IPS-18a (cell line): ENCODE measurements at regions not wholly inside any gene's neighbourhood (a gene's known extent, or its start where the extent isn't known, plus 50 kb on each side); places are given as distances from the start of the nearest gene placed in this dataset.

Experiments used
- H3K27ac ChIP-seq: one replicate; pipeline ENCODE4 v1.5.1; 2013; ENCODE audit warnings: low read length
- H3K27me3 ChIP-seq: one replicate; pipeline ENCODE4 v1.6.1; 2013; ENCODE audit warnings: mild to moderate bottlenecking, low read length; ENCODE audit not compliant: control insufficient read depth, insufficient read depth
- H3K36me3 ChIP-seq: one replicate; pipeline ENCODE4 v1.6.1; 2013; ENCODE audit warnings: low read depth, low read length; ENCODE audit not compliant: control insufficient read depth
- H3K4me1 ChIP-seq: one replicate; pipeline ENCODE4 v1.6.1; 2013; ENCODE audit warnings: low read depth, low read length; ENCODE audit not compliant: control insufficient read depth
- H3K4me3 ChIP-seq: one replicate; pipeline ENCODE4 v1.5.1; 2013; ENCODE audit warnings: low read length
- H3K9ac ChIP-seq: one replicate; pipeline ENCODE4 v1.6.1; 2013; ENCODE audit warnings: mild to moderate bottlenecking, low read length, moderate library complexity
- H3K9me3 ChIP-seq: one replicate; pipeline ENCODE4 v1.6.1; 2013; ENCODE audit warnings: low read depth, low read length; ENCODE audit not compliant: control insufficient read depth

DNA sequence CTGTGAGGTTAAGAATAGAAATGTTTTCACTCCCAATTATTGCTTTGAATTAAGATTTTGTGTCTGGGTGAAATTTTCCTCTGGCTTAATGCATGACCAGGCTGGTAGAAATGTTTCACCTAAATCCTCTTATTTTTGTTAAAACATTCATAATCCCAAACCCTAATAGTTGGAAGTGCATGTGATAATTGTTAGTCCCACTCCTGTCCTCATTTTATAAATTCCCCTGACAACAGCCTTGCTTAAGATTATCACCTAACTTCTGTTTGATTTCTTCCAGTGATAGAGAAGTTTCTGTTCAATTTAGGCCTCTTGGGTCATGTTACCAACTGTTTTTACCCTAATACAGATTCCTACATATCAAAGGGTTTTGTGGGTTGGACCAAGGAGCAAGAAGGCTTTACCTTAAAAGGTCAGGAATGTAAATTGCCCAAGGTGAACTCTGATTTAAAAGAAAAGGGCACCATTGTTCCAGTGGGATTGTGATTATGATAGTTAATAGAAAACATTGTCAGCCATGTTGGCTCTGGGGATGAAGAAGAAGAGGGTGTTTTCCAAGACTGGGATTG, 158.7 kb upstream of the CENPW start:
- H3K4me3 ChIP-seq: peak overlapping the region; percentile 34
- peak overlapping the region; percentile 86 for H3K27ac ChIP-seq
- no peaks in the 10 kb centered on the region for H3K36me3 ChIP-seq
- no peaks in the 10 kb centered on the region for H3K9me3 ChIP-seq
- no peaks in the 10 kb centered on the region for H3K27me3 ChIP-seq
- peaks cover 28% of the 10 kb centered on the region for H3K4me1 ChIP-seq
- H3K9ac ChIP-seq: peak overlapping the region; percentile 61

DNA sequence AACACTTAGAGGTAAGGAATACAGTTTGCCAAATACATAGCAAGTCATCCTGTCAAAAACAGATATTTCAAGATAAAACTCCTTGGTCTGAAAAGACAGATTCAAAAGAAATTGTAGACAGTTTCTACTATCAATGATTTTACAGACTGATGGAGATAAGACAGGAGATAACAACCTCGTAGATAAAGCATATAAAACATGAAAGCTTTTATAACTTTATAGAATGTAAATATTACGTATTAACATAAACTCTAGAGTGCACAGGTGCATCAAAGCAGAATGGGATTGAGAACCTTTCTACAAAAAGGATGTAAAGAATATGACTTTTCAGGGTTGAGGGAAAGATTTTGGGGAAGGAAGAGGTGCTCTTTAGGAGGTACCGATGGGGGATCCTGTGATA, 158.0 kb upstream of the CENPW start:
- Histone ChIP-seq H3K9ac (peak overlapping the region; percentile 35), H3K4me1 (peaks cover 28% of the 10 kb centered on the region), H3K9me3 (no peaks in the 10 kb centered on the region), H3K27me3 (no peaks in the 10 kb centered on the region), H3K27ac (no peak overlapping the region), H3K36me3 (no peaks in the 10 kb centered on the region), H3K4me3 (no peak overlapping the region)

DNA sequence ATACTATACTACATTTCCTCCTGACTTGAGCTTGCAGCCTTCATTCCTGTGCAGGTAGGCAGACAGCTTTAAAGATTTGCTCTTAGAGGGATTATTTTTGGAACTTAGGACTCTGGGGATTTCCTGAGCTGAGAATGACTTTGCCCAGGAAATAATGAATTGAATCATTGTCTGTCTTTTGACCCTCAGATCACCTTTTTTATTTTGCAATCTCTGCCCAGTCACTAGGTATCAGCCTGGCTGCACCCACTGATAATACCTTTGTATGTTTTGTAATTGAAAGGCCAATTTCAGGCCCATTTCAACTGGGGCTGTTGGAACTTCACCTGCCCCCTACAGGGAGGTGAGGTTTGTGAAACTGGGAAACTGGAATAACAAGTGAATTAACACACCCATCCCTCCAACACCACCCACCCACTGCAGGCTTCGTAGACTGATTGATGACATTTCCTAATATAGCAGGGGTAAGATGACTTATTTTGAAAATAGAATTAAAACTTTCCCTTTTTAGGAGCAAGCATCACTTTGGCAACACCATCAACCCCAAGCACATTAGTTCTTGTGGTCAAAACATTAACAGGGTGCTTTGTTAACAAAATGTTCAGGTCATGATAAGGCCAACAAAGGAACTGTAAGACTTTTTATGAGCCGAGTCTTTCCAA, 157.1 kb upstream of the CENPW start:
- H3K9ac ChIP-seq: no peak overlapping the region
- no peaks in the 10 kb centered on the region for H3K27me3 ChIP-seq
- peaks cover 28% of the 10 kb centered on the region for H3K4me1 ChIP-seq
- H3K27ac ChIP-seq: no peak overlapping the region
- H3K36me3 ChIP-seq: no peaks in the 10 kb centered on the region
- H3K9me3 ChIP-seq: no peaks in the 10 kb centered on the region
- H3K4me3 ChIP-seq: no peak overlapping the region

DNA sequence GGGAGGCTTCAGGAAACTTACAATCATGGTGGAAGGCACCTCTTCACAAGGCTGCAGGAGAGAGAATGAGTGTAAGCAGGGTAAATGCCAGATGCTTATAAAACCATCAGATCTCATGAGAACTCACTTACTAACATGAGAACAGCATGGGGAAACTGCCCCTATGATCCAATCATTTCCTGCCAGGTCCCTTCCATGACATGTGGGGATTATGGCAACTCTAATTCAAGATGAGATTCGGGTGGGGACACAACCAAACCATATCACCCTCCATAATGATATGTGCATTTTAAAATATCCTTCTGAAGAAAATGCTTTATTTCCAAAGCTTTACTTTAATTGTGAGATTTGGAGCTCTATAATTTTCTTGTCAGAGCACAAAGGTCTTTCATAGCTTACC, 154.1 kb upstream of the CENPW start:
- H3K9ac ChIP-seq: no peak overlapping the region
- H3K4me3 ChIP-seq: no peak overlapping the region
- no peaks in the 10 kb centered on the region for H3K27me3 ChIP-seq
- H3K4me1 ChIP-seq: peaks cover 22% of the 10 kb centered on the region
- H3K27ac ChIP-seq: no peak overlapping the region
- H3K9me3 ChIP-seq: no peaks in the 10 kb centered on the region
- H3K36me3 ChIP-seq: no peaks in the 10 kb centered on the region

DNA sequence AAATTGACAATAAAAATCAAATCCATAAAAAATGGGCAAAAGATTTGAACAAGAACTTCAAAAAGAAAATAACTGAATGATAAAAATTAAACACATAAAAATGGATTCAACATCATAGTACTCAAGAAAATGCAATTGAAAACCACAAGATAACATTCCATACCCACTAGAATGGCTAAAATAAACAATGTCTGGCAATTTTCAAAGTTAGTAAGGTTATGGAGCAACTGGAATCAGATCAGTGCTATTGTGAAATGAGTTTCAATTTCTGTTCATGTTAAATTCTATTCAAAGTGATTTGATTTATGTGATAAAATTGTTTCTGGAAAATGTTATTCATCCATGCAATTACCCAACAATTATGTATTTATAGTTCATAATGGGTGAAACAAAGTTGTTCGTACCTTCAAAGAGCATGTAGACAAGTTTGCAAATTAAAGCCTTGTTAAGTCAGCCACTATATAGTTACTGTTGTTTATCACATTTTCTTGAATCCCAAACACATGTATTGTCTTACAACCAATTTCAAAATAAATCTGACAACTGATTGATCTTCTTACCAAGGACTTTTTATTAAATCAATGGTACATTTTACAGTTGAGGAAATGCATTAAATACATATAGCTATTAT, 151.5 kb upstream of the CENPW start:
- Histone ChIP-seq H3K27ac (no peak overlapping the region), H3K36me3 (no peaks in the 10 kb centered on the region), H3K9ac (no peak overlapping the region), H3K4me3 (no peak overlapping the region), H3K9me3 (no peaks in the 10 kb centered on the region), H3K4me1 (no peaks in the 10 kb centered on the region), H3K27me3 (no peaks in the 10 kb centered on the region)

DNA sequence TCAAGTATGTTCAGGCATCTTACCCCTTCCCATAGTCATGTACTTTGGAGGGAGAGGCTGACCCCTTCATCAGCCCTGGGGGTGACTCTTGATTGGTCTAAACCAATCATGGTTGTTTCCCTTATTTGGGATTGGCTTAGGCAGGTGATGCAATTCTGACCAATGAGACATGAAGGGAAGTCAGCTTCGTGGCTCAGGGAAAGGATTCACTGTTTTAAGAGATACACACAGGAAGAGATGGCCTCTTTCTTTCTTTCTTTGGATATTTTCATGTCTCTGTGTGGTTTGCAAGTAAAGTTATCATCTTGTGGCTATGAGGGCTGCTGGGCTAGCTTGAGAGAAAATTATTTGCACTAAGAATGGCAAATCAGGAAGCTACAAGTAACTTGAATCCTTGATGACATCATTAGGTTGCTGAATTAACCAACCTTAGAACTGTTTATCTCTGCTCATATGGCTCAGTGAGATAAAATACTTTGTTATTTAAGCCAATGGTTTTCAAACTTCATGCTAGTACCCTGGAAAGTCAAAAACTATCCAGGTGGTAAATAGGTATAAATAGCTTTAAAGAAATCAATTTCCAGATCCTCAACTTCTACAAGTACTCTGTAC, 144.2 kb upstream of the CENPW start:
- no peak overlapping the region for H3K9ac ChIP-seq
- H3K36me3 ChIP-seq: no peaks in the 10 kb centered on the region
- H3K27ac ChIP-seq: no peak overlapping the region
- no peaks in the 10 kb centered on the region for H3K9me3 ChIP-seq
- H3K4me3 ChIP-seq: no peak overlapping the region
- no peaks in the 10 kb centered on the region for H3K4me1 ChIP-seq
- no peaks in the 10 kb centered on the region for H3K27me3 ChIP-seq

DNA sequence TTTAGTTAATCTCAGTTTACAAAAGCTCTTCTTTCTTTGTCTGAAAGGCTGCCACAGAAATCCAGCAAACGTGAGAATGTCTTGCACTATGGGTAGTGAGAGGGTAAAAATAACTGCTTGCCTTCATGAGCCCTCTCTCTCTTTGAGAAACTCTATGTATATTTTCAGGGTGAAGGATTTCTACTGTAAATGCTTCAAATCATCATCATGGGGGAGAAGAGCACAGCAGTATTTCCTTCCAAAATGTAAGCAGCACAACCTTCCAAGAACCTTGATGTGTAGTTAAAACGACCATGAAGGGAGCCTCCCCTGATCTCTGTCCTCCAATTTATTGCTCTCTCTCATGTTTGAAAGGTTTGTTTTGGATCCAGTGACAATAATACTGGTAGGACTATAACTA, 141.3 kb upstream of the CENPW start:
- H3K9ac ChIP-seq: no peak overlapping the region
- H3K27ac ChIP-seq: no peak overlapping the region
- H3K4me3 ChIP-seq: no peak overlapping the region
- no peaks in the 10 kb centered on the region for H3K4me1 ChIP-seq
- no peaks in the 10 kb centered on the region for H3K36me3 ChIP-seq
- no peaks in the 10 kb centered on the region for H3K27me3 ChIP-seq
- H3K9me3 ChIP-seq: no peaks in the 10 kb centered on the region

DNA sequence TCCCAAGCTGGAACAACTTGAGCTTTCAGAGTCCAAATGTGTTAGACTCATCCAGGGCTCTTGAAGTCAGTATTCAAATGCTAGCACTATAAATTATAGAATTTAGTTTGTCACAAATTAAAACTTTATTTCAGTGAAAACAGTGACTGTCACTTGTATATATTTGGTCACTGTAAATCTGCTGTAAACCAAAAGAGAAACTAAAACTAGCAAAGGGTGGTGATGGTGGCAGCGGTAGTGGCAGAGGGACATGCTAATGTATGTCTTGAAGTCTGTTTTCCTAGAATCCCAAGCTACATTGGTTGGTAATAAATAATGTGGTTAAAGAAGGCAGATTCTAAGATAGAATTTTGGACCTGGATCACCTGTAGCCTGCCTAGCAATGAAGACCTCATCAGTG, 140.4 kb upstream of the CENPW start:
- H3K4me3 ChIP-seq: no peak overlapping the region

DNA sequence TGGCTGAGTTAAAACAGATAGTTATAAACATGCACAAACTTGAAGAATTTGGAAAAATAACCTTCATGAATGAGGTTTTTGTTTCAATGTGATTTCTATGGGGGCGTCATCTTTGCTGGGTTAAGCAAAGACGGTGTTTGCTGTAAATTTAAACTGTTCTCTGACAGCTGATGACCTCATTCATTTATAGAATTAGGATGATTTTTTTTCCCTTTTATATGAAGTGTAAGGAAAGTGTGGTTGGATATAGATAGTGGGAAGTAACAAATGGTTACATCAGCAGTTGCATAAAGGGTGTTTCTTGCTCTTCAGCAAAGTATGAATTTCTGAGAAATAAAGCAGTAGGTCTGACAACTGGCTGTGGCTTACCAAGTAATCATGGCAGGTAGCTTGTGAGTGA, 137.2 kb upstream of the CENPW start:
- no peaks in the 10 kb centered on the region for H3K36me3 ChIP-seq
- H3K4me1 ChIP-seq: no peaks in the 10 kb centered on the region
- no peak overlapping the region for H3K4me3 ChIP-seq
- H3K27ac ChIP-seq: no peak overlapping the region
- no peaks in the 10 kb centered on the region for H3K9me3 ChIP-seq
- H3K27me3 ChIP-seq: no peaks in the 10 kb centered on the region
- no peak overlapping the region for H3K9ac ChIP-seq

More for the DNA sequence above, 140.4 kb upstream of the CENPW start:
- Histone ChIP-seq H3K9ac (no peak overlapping the region), H3K36me3 (no peaks in the 10 kb centered on the region), H3K4me1 (no peaks in the 10 kb centered on the region), H3K27me3 (no peaks in the 10 kb centered on the region), H3K27ac (no peak overlapping the region), H3K9me3 (no peaks in the 10 kb centered on the region)

DNA sequence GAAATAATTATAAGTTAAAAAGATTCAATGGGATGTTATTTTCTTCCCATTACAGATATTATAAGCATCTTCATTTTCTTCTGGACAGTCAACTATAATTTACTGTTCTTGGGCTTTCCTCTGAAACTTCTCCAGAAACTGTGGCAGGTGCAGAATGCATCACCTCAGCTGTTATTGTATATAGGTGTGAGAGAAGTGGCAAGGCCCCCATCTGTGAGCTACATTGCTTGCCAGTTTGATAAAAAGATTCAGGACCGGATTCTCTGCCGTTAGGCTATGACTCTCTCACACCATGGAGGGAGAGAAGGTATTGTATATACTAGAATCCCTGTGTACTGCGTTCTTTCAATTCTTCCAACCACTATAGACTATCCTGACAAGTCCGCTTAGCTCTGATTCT, 135.8 kb upstream of the CENPW start:
- Histone ChIP-seq H3K4me3 (no peak overlapping the region), H3K27me3 (no peaks in the 10 kb centered on the region), H3K9me3 (no peaks in the 10 kb centered on the region), H3K9ac (no peak overlapping the region), H3K36me3 (no peaks in the 10 kb centered on the region), H3K4me1 (no peaks in the 10 kb centered on the region), H3K27ac (no peak overlapping the region)

DNA sequence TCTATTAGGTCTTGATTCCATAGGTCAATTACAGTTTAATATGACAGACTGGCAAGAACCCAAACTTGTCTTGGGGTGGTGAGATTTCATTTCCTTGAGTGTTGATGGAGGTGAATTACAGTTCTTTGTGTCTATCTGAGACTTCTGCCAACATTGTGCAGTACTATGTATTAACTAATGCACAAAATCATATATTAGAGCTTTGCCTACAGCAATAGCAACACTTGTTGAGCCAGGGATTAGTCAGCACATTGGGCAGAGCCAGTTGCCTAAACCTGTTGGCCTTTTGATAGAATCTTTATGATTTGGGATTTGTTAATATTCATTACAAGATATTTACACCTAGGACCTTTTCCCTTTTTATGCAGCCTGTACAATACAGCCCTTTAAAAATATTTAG, 135.3 kb upstream of the CENPW start:
- Histone ChIP-seq H3K27me3 (no peaks in the 10 kb centered on the region), H3K9ac (no peak overlapping the region)

More for the DNA sequence above, 135.3 kb upstream of the CENPW start:
- no peak overlapping the region for H3K27ac ChIP-seq
- no peak overlapping the region for H3K4me3 ChIP-seq
- no peaks in the 10 kb centered on the region for H3K9me3 ChIP-seq
- no peaks in the 10 kb centered on the region for H3K36me3 ChIP-seq
- H3K4me1 ChIP-seq: no peaks in the 10 kb centered on the region
